ENCODE measurements at regions not wholly inside any gene's neighbourhood (a gene's known extent, or its start where the extent isn't known, plus 50 kb on each side); places are given as distances from the start of the nearest gene placed in this dataset.
A peak's percentile ranks its signal among the peaks of the same experiment; 100 is the strongest.
"Not testable (repeated sequence)": the region's sequence is repeated elsewhere in the genome, so short reads cannot be mapped to it uniquely, and the experiment has no call there.

- DNase-seq (ENCODE audit: low spot score) = no peak
Measured at GRCh38 chr18:5720132-5720531, 175.2 kb downstream of the TMEM200C start.

DNA sequence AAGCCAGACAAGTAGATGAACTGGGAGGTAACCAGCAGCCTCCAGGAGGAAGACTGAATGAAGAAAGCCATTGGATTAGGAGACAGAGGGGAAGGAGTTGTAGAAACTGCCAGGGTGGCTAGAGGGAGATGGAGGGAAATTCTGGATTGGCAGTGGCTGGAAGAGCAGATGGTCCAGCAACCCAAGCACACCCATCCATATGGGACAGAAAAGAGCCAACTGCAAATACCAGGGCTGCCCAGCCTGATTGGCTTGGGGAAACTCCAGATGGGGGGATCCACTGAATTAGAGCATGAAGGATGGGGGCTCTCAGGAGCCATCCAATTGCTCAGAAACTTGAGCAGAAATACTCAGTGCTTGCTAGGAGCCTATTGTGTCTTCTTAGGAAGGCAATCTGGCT lies 173.5 kb upstream of the EPB41L3 start:
- no peak for DNase-seq (ENCODE audit: low spot score)

GRCh38 chr18:5710676-5711075 lies 166.9 kb upstream of the EPB41L3 start:
- no peak for DNase-seq (ENCODE audit: low spot score)

GRCh38 chr18:5710235-5710634 lies 166.4 kb upstream of the EPB41L3 start:
- no peak for DNase-seq (ENCODE audit: low spot score)

DNA sequence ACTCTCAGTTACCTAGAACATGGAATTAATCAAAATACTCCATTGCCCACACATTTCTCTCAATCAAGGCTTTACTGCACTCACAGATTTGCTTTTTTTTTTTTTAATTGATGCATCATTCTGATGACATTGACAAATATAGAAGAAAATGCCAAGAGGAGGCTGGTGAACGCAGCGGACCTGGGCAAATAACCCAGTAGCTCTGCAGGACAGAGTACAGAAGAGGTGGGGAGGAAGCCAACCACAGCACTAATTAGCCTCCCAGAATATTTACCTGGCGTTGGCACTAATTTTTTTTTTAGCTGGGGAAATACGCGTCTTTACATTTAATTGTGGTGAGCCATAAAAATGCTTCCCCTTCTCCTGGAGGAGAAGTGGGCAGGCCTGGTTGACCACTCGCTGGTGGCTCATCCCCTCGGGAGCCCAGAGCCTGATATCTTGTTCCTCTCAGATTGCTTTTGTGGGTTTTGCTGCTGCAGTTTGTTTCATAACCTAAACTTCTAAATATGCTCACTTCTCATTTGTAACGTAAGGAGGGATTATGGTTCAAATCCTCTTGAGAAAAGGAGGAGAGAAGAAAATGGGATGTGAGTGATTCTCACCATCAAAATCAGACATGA lies 165.8 kb upstream of the EPB41L3 start:
- no peak for DNase-seq (ENCODE audit: low spot score)

- DNase-seq (ENCODE audit: low spot score) = no peak
Measured at GRCh38 chr18:5707586-5707985, 163.8 kb upstream of the EPB41L3 start.

- no peak for DNase-seq (ENCODE audit: low spot score)
Measured at GRCh38 chr18:5705393-5705792, 161.6 kb upstream of the EPB41L3 start.

GRCh38 chr18:5704847-5705246 lies 161.1 kb upstream of the EPB41L3 start:
- no peak for DNase-seq (ENCODE audit: low spot score)

- DNase-seq (ENCODE audit: low spot score) = not testable (repeated sequence)
Measured at GRCh38 chr18:5702016-5702415, 158.2 kb upstream of the EPB41L3 start.

- peak; percentile 8 for DNase-seq (ENCODE audit: low spot score)
Measured at GRCh38 chr18:5693699-5694294, 150.0 kb upstream of the EPB41L3 start.

DNA sequence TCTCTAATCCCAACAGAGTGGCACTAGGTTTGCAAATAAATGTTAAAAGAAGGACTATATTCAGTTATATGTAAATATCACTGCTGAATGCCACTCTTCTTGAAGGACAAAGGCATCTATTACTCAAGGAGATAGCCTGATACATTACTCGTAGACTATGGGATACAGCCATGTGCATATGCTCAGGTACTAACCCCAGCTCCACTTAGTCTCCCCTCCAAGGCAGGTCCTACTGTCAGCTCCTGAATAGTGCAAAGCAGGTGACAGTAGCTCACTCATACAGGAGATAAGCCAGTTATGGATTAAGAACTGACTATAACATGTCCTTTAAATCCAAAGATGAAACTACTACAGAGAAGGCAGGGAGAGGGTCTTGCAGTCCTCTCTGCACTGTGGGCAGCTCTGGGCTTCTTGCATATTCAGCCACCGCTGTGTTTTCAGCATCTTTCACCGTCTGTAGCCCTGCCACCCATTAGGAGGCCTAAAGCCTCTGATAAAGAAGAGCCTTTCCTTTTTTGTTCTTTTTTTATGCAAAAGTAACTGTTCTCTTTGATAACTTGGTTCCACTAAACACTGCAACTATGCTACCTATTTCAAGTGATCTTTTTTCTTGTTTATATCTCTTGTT lies 135.1 kb upstream of the EPB41L3 start:
- no peak for DNase-seq (ENCODE audit: low spot score)

DNA sequence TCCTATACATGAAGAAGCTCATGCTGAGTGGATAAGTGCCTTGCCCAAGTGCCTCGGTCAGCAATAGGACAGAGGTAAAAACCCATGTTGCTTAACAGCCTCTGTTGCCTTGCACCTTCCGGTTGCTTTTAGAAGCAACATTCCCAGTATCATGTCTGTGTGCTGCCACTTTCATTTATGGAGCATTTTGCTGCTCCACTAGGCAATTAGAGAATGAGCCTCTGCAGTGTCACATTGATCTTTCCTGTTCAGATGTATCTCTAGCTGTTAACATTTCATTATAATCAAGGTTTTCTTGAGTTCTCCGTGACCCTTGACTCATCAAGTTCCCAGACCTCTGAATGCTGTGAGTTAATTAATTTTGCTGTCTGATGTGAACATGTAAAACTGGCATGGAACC lies 134.5 kb upstream of the EPB41L3 start:
- DNase-seq (ENCODE audit: low spot score) = no peak

GRCh38 chr18:5673616-5674015 lies 129.8 kb upstream of the EPB41L3 start:
- DNase-seq (ENCODE audit: low spot score) = no peak

GRCh38 chr18:5669585-5669984 lies 125.8 kb upstream of the EPB41L3 start:
- DNase-seq (ENCODE audit: low spot score) = no peak

GRCh38 chr18:5668087-5668715 lies 124.4 kb upstream of the EPB41L3 start:
- no peak for DNase-seq (ENCODE audit: low spot score)

GRCh38 chr18:5667356-5667755 lies 123.6 kb upstream of the EPB41L3 start:
- DNase-seq (ENCODE audit: low spot score) = no peak

DNA sequence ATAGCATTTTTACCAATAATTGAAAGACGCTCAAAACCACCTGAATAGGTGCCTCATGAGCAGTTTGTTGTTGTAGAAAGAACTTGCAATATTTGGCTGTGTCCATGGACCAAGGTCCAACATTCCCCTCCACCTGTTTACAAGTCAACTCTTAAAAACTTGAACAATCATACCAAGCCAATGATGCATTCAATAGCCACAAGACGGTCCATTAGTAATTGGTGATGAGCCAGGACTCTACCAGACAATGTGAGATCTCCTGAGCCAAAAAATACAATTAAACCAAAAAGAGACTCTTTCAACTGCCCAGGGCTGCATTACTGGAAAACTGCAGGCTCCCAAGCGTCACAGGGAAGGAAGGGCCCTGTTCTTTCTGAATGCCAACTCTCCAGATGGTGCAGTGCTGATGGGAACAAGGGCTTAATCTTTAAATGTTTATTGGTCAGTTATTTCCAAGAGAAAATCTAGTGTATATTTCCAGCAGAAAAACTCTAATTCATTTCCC lies 118.8 kb upstream of the EPB41L3 start:
- DNase-seq (ENCODE audit: low spot score) = no peak

DNA sequence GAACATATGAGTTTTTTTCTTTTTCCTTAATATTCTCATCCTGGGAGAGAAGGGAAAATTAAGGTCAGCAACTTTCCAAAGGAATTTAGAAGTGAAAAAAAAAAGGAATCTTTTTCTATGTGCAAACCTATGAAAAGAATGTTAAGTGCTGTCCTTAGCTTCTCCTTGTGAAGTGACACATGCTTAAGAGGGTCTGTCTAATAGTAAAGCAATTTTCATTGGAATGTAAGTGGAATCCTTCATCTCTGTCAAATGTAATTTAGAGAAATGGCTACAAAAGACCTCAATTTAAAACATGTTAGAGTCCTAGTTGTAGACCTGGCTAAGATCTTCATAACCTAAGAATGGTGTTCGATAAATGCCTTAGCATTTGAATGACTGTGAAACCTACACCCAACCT lies 117.4 kb upstream of the EPB41L3 start:
- no peak for DNase-seq (ENCODE audit: low spot score)

GRCh38 chr18:5653802-5654201 lies 110.0 kb upstream of the EPB41L3 start:
- no peak for DNase-seq (ENCODE audit: low spot score)

DNA sequence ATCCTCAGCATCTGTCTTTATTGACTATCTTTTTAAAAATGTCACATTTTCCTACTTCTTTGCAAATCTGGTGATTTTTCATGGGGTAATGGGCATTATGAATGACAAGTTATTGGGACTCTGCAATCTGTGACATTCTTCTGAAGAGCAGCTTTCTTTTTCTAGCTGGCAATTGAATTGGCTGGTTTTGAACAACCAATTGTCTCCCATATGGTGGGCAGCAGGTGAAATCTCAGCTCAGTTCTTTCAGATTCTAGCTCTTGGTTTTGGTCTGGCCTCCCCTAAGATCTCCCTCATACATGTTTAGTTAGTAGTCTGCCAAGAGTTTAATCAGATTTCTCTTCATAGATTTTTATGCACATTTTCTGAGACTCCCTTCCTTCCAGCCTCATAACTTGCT lies 107.9 kb upstream of the EPB41L3 start:
- DNase-seq (ENCODE audit: low spot score) = no peak

GRCh38 chr18:5649439-5649838 lies 105.6 kb upstream of the EPB41L3 start:
- no peak for DNase-seq (ENCODE audit: low spot score)

DNA sequence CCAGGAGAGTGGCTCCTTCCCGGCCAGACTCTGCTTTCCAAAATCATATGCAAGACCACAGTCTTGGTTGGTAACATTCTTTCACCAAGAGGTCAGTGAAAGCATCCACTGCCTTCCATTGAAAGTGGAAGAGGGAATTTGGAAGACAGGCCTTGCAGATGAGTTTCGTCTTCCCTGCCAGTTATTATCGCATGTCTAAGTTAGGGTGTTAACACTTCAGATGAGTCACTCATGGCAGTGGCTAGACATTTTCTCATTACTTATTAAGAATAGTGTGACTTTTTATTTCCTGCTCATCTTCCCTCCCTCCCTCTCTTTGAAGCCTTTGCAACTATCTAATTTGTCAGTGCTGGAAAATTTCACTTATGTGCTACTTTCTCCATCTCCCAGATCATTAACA lies 102.9 kb upstream of the EPB41L3 start:
- no peak for DNase-seq (ENCODE audit: low spot score)

GRCh38 chr18:5643288-5643687 lies 99.5 kb upstream of the EPB41L3 start:
- no peak for DNase-seq (ENCODE audit: low spot score)

All from umbilical cord (tissue), 1 donor.